GM12864 (cell line): ENCODE measurements at regions not wholly inside any gene's neighbourhood (a gene's known extent, or its start where the extent isn't known, plus 50 kb on each side); places are given as distances from the start of the nearest gene placed in this dataset.
A peak's percentile ranks its signal among the peaks of the same experiment; 100 is the strongest.

Source experiments
- DNase-seq: peaks from one replicate; pipeline ENCODE4 v3.0.0-alpha.2; 2011; ENCODE audit warnings: low read depth
- H3K4me3 ChIP-seq: 2 replicates; pipeline ENCODE4 v1.5.1; 2011; ENCODE audit warnings: mild to moderate bottlenecking, low read depth, low read length, control low read depth
- CTCF ChIP-seq: IDR thresholded peaks from 2 replicates; pipeline ENCODE4 v1.5.1; 2011; ENCODE audit warnings: low read depth, mild to moderate bottlenecking, moderate library complexity, low read length, control low read depth, inconsistent platforms; ENCODE audit errors: missing control alignments

- DNase-seq, result no peak
- no peak overlapping the region for H3K4me3 ChIP-seq
- no peak for TF ChIP-seq CTCF
Measured at GRCh38 chr7:24134535-24134934, 149.5 kb upstream of the NPY start.

GRCh38 chr7:24135003-24135817 is 148.8 kb upstream of the NPY start:
- H3K4me3 ChIP-seq, result no peak overlapping the region
- peak; percentile 38 for DNase-seq
- TF ChIP-seq CTCF, result no peak

GRCh38 chr7:24137338-24137737 is 146.7 kb upstream of the NPY start:
- no peak for TF ChIP-seq CTCF
- H3K4me3 ChIP-seq, result no peak overlapping the region
- no peak for DNase-seq

- no peak for DNase-seq
- no peak overlapping the region for H3K4me3 ChIP-seq
- no peak for TF ChIP-seq CTCF
Measured at GRCh38 chr7:24138343-24138742, 145.6 kb upstream of the NPY start.

- no peak overlapping the region for H3K4me3 ChIP-seq
- DNase-seq, result no peak
- no peak for TF ChIP-seq CTCF
Measured at GRCh38 chr7:24140001-24140400, 144.0 kb upstream of the NPY start.

GRCh38 chr7:24141874-24142509 is 142.0 kb upstream of the NPY start:
- no peak for TF ChIP-seq CTCF
- DNase-seq, result no peak
- H3K4me3 ChIP-seq, result no peak overlapping the region
